OCI-LY3 (cell line): ENCODE measurements at regions not wholly inside any gene's neighbourhood (a gene's known extent, or its start where the extent isn't known, plus 50 kb on each side); places are given as distances from the start of the nearest gene placed in this dataset.

Experiments
- H2AFZ ChIP-seq: fragments of 200-600, 300-600 bp; shearing (Covaris generic); 2 replicates; pipeline ENCODE4 v1.6.0; 2014; ENCODE audit warnings: antibody characterized with exemption, low read depth, low read length
- H3K27ac ChIP-seq: fragments of 200-600, 300-600 bp; sonication (generic); 2 replicates; pipeline ENCODE4 v1.5.1; 2014; ENCODE audit warnings: mild to moderate bottlenecking, low read length, moderate library complexity, mixed read lengths
- H3K27me3 ChIP-seq: fragments of 200-600, 300-600 bp; sonication (generic); 2 replicates; pipeline ENCODE4 v1.6.1; 2014; ENCODE audit warnings: low read depth, low read length, mixed read lengths
- H3K36me3 ChIP-seq: fragments of 200-600, 300-600 bp; sonication (generic); replicated peaks from 2 replicates; pipeline ENCODE3; 2014; ENCODE audit warnings: low read depth, low read length, mixed read lengths
- H3K4me1 ChIP-seq: fragments of 300-600, 200-600 bp; sonication (generic); 2 replicates; pipeline ENCODE4 v1.6.1; 2014; ENCODE audit warnings: low read length, mixed read lengths
- H3K4me2 ChIP-seq: fragments of 200-600, 300-600 bp; sonication (generic); 2 replicates; pipeline ENCODE4 v1.6.1; 2014; ENCODE audit warnings: low read length, mixed read lengths
- H3K4me3 ChIP-seq: fragments of 300-600, 200-600 bp; sonication (generic); 2 replicates; pipeline ENCODE4 v1.5.1; 2014; ENCODE audit warnings: antibody characterized with exemption, mild to moderate bottlenecking, low read length, moderate library complexity
- H3K79me2 ChIP-seq: fragments of 300-600, 200-600 bp; shearing (Covaris generic); 2 replicates; pipeline ENCODE4 v1.6.1; 2014; ENCODE audit warnings: mild to moderate bottlenecking, low read length, mixed read lengths
- H3K9ac ChIP-seq: fragments of 300-600, 200-600 bp; shearing (Covaris generic); 2 replicates; pipeline ENCODE4 v1.6.0; 2014; ENCODE audit warnings: mild to moderate bottlenecking, low read length, moderate library complexity
- H3K9me3 ChIP-seq: fragments of 200-600, 300-600 bp; shearing (Covaris generic); 2 replicates; pipeline ENCODE4 v1.6.1; 2014; ENCODE audit warnings: low read length, mixed read lengths; ENCODE audit not compliant: insufficient read depth
- H4K20me1 ChIP-seq: fragments of 200-600, 300-600 bp; sonication (generic); 2 replicates; pipeline ENCODE4 v1.6.1; 2016; ENCODE audit warnings: low read length, mixed read lengths; ENCODE audit not compliant: insufficient read depth
- EZH2phosphoT487 ChIP-seq: fragments of 200-600 bp; shearing (Covaris generic); IDR thresholded peaks from 2 replicates; pipeline ENCODE4 v1.6.1; 2018; ENCODE audit warnings: antibody characterized with exemption, mixed run types, low read depth
- TF ChIP-seq, protein P1 (sequence below): fragments of 200-600, 300-600 bp; sonication (generic); IDR thresholded peaks from 2 replicates; pipeline ENCODE4 v1.5.1; 2014; ENCODE audit warnings: antibody characterized with exemption, low read length, low read depth

DNA sequence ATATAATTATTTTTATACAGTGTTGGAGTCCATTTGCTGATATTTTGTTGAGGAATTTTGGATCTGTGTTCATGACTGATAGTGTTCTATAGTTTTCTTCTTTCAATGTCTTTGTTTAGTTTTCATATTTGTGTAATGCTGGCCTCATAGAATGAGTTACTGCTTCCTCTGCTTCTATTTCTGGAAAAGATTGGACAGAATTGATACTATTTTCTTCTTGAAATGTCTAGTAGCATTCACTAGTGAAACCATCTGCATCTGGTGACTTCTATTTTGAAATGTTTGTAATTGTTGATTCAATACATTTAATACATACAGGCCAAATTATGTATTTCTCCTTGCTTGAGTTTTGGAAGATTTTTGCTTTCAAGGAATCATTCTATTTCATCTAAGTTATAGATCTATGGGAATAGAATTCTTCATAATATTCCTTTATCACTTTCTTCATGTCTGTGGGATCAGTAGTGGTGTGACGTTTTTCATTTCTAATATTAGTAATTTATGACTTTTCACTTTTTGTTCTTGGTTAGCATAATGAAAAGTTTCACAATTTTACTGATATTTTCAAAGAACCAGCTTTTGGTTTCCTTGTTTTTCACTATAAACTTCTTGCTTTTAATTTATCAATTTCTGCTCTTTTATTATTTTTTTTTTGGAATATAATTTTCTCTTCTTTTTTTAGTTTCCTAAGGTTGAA, 509.9 kb upstream of the VRK2 start:
- Histone ChIP-seq H3K9me3 (no peaks in the 10 kb centered on the region), H3K4me1 (no peaks in the 10 kb centered on the region), H3K4me3 (no peak overlapping the region), H2AFZ (no peak overlapping the region), H3K27ac (no peak overlapping the region), H4K20me1 (no peaks in the 10 kb centered on the region), H3K9ac (no peak overlapping the region), H3K79me2 (no peaks in the 10 kb centered on the region), H3K36me3 (no peaks in the 10 kb centered on the region), H3K27me3 (no peaks in the 10 kb centered on the region), H3K4me2 (no peak overlapping the region)
- no peak for TF ChIP-seq EZH2phosphoT487
- TF ChIP-seq, protein P1, sequence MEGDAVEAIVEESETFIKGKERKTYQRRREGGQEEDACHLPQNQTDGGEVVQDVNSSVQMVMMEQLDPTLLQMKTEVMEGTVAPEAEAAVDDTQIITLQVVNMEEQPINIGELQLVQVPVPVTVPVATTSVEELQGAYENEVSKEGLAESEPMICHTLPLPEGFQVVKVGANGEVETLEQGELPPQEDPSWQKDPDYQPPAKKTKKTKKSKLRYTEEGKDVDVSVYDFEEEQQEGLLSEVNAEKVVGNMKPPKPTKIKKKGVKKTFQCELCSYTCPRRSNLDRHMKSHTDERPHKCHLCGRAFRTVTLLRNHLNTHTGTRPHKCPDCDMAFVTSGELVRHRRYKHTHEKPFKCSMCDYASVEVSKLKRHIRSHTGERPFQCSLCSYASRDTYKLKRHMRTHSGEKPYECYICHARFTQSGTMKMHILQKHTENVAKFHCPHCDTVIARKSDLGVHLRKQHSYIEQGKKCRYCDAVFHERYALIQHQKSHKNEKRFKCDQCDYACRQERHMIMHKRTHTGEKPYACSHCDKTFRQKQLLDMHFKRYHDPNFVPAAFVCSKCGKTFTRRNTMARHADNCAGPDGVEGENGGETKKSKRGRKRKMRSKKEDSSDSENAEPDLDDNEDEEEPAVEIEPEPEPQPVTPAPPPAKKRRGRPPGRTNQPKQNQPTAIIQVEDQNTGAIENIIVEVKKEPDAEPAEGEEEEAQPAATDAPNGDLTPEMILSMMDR = no peak

DNA sequence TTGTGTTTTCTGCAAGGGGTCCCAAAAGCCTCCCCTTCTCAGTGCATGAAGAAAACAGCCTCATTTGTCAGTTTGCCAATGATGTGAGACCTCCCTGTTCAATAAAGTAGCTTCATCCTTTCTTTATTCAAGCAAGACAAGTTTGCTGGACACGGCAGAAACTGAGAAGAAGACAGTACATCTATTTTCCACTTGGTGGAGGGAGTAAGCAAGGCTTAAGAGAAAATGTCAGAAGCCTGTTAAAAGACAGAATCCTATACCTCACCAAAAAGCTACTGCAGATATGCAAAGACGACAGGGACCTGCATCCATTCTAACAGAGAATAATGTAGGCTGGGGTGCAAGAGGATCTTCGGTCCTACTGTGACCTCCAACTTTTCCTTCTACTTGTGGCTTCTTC, 506.8 kb upstream of the VRK2 start:
- Histone ChIP-seq H3K4me1 (no peaks in the 10 kb centered on the region), H4K20me1 (no peaks in the 10 kb centered on the region), H3K9ac (no peak overlapping the region), H3K27ac (no peak overlapping the region), H3K36me3 (no peaks in the 10 kb centered on the region), H3K4me3 (no peak overlapping the region), H3K4me2 (no peak overlapping the region), H2AFZ (no peak overlapping the region), H3K27me3 (no peaks in the 10 kb centered on the region), H3K79me2 (no peaks in the 10 kb centered on the region), H3K9me3 (no peaks in the 10 kb centered on the region)
- no peak for TF ChIP-seq EZH2phosphoT487
- TF ChIP-seq, protein P1 = no peak

DNA sequence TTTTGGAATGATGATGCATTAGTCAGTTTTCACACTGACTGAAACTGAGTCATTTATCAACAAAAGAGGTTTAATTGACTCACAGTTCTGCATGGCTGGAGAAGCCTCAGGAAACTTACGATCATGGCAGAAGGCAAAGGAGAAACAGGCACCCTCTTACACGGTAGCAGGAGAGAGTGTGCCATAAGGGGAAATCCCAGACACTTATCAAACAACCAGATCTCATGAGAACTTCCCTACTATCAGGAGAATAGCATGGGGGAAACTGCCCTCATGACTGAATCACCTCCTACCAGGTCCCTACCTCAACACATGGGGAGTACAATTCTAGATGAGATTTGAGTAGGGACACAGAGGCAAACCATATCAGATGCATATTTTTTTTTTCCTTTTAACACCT, 504.5 kb upstream of the VRK2 start:
- no peaks in the 10 kb centered on the region for H3K79me2 ChIP-seq
- no peaks in the 10 kb centered on the region for H3K36me3 ChIP-seq
- no peak overlapping the region for H3K9ac ChIP-seq
- H4K20me1 ChIP-seq = no peaks in the 10 kb centered on the region
- no peak overlapping the region for H2AFZ ChIP-seq
- no peak overlapping the region for H3K4me3 ChIP-seq
- H3K4me1 ChIP-seq = no peaks in the 10 kb centered on the region
- no peaks in the 10 kb centered on the region for H3K27me3 ChIP-seq
- H3K9me3 ChIP-seq = no peaks in the 10 kb centered on the region
- H3K27ac ChIP-seq = no peak overlapping the region
- TF ChIP-seq, protein P1 = no peak
- TF ChIP-seq EZH2phosphoT487 = no peak
- no peak overlapping the region for H3K4me2 ChIP-seq

GRCh38 chr2:57543211-57543610, 503.4 kb upstream of the VRK2 start:
- Histone ChIP-seq H3K27me3 (no peaks in the 10 kb centered on the region), H3K79me2 (no peaks in the 10 kb centered on the region)

More at GRCh38 chr2:57543211-57543610, 503.4 kb upstream of the VRK2 start:
- no peak for TF ChIP-seq EZH2phosphoT487
- TF ChIP-seq, protein P1 = no peak
- Histone ChIP-seq H4K20me1 (no peaks in the 10 kb centered on the region), H3K4me1 (peaks cover 3% of the 10 kb centered on the region; the same call in 1 of the 2 replicates), H3K4me3 (no peak overlapping the region), H3K9me3 (no peaks in the 10 kb centered on the region), H2AFZ (no peak overlapping the region), H3K36me3 (no peaks in the 10 kb centered on the region), H3K4me2 (no peak overlapping the region), H3K9ac (no peak overlapping the region), H3K27ac (no peak overlapping the region)
